HUES6 (cell line): ENCODE measurements at regions not wholly inside any gene's neighbourhood (a gene's known extent, or its start where the extent isn't known, plus 50 kb on each side); places are given as distances from the start of the nearest gene placed in this dataset.

Experiments
- H3K27ac ChIP-seq: 2 replicates; pipeline ENCODE4 v1.7.0; 2013; ENCODE audit warnings: low read depth, mild to moderate bottlenecking, low read length, inconsistent platforms
- H3K27me3 ChIP-seq: 2 replicates; pipeline ENCODE4 v1.6.1; 2013; ENCODE audit warnings: low read length; ENCODE audit not compliant: control insufficient read depth, insufficient read depth
- H3K36me3 ChIP-seq: 2 replicates; pipeline ENCODE4 v1.6.1; 2013; ENCODE audit warnings: low read length; ENCODE audit not compliant: control insufficient read depth, insufficient read depth
- H3K4me1 ChIP-seq: 2 replicates; pipeline ENCODE4 v1.6.1; 2013; ENCODE audit warnings: low read length; ENCODE audit not compliant: control insufficient read depth, insufficient read depth
- H3K4me3 ChIP-seq: 2 replicates; pipeline ENCODE4 v1.5.1; 2013; ENCODE audit warnings: low read depth, low read length
- H3K9ac ChIP-seq: one replicate; pipeline ENCODE4 v1.6.1; 2013; ENCODE audit warnings: mild to moderate bottlenecking, low read length
- H3K9me3 ChIP-seq: 2 replicates; pipeline ENCODE4 v1.6.1; 2013; ENCODE audit warnings: low read depth, low read length; ENCODE audit not compliant: control insufficient read depth, insufficient read depth

GRCh38 chr1:29529677-29530278, 293.5 kb downstream of the PTPRU start:
- H3K27ac ChIP-seq = no peak overlapping the region
- 0 out of 2 replicates have a peak, but pooled peaks cover 6% of the 10 kb centered on the region for H3K27me3 ChIP-seq

DNA sequence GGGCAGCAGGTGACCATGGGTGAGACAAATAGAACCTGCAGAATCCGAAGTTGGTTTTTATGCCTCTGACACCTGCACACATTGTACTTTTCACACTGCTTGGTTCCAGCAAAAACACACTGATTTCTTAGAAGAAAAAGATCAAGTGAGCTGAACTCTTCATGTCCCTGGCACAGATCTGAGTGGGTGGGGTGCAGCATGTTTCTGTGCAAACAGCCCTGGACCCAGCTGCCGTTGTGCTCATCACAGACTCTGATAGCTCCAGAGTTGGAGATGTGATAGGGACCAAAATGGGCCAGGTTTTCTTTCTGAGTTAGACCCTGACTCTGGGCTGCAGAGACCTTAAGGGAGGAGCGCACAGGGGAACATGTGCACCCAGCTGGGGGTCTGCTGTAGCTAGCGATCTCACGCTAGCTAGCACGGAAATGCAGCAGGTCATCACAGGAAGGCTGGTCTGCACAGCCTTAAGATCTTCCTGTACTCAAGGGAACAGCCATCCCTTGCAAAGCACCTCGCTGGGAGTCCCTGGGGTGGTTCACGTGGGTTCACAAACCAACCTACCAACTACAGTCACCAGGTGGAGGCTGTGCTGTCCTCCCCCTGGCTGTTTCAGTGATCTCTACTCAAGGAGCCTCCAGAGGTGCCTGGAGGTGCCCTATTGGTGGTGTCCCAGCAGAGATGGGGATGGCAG, 291.1 kb downstream of the PTPRU start:
- Histone ChIP-seq H3K36me3 (no peaks in the 10 kb centered on the region), H3K27ac (no peak overlapping the region), H3K9ac (no peak overlapping the region), H3K9me3 (peaks cover 21% of the 10 kb centered on the region), H3K4me1 (0 out of 2 replicates have a peak, but pooled peaks cover 4% of the 10 kb centered on the region), H3K27me3 (0 out of 2 replicates have a peak, but pooled peaks cover 6% of the 10 kb centered on the region), H3K4me3 (no peak overlapping the region)

More at GRCh38 chr1:29529677-29530278, 293.5 kb downstream of the PTPRU start:
- peaks cover 21% of the 10 kb centered on the region for H3K9me3 ChIP-seq
- no peaks in the 10 kb centered on the region for H3K36me3 ChIP-seq
- no peak overlapping the region for H3K4me3 ChIP-seq
- H3K9ac ChIP-seq = no peak overlapping the region
- no peaks in the 10 kb centered on the region for H3K4me1 ChIP-seq

- Histone ChIP-seq H3K4me3 (no peak overlapping the region), H3K27me3 (0 out of 2 replicates have a peak, but pooled peaks cover 6% of the 10 kb centered on the region), H3K9me3 (peaks cover 19% of the 10 kb centered on the region), H3K9ac (no peak overlapping the region), H3K27ac (no peak overlapping the region), H3K4me1 (0 out of 2 replicates have a peak, but pooled peaks cover 4% of the 10 kb centered on the region), H3K36me3 (no peaks in the 10 kb centered on the region)
Measured at GRCh38 chr1:29525941-29526340, 289.6 kb downstream of the PTPRU start.

DNA sequence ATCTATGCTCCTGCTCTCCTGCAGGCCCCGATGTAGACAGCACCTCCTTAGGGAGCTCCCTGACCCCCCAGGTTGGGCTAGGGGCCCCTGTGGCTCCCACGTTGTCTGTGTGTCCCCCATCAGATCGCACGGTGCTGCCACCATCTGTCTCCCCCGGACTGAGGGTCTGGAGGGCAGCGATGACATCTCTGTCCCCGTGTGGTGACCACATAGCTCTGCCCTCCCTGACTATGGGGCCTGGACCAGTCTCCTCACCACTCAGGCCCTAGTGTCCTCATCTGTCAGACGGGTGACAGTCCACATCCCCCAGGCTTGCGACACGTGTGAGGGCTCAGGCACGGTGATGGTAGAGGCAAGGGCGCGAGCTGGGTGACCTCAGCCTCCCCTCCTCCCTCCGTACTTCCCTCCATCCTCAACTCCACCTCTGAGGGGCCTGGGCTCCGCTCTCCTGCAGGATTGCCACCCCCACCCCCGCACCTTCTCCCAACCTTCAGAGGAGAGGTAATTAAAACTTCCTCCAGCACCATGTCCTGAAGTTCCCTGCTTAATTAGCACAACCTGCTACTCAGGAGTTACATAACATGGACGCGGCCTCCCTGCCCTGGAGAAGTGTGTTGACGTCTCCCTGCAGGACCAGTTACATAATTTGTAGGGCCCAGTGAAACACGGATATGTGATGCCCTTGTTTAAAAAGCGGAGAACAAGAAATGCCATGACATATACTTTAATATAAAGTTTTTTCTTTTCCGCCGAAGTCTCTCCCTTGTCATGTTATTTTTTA, 288.2 kb downstream of the PTPRU start:
- Histone ChIP-seq H3K9ac (no peak overlapping the region), H3K4me1 (0 out of 2 replicates have a peak, but pooled peaks cover 4% of the 10 kb centered on the region), H3K9me3 (peaks cover 11% of the 10 kb centered on the region), H3K27ac (no peak overlapping the region), H3K36me3 (no peaks in the 10 kb centered on the region), H3K27me3 (0 out of 2 replicates have a peak, but pooled peaks cover 8% of the 10 kb centered on the region), H3K4me3 (no peak overlapping the region)

DNA sequence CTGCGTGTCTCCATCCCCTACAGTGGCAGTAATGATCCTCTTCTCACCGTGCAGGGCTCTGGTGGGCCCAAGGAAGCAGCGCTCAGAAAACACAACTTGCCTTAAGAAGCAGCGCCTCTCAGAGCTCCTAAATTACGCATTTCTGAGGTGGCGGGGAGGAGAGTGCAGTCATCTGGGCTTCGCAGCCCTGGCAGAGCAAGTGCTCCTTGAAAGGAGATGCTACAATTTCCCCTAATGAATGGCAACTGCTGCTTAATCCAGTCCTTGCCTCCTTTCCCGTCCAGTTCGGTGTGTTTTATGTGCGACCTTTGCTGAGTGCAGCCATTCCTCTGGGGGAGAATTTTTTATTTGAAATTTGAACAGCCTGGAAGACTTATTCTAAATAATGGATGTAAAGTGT, 287.3 kb downstream of the PTPRU start:
- Histone ChIP-seq H3K27me3 (0 out of 2 replicates have a peak, but pooled peaks cover 8% of the 10 kb centered on the region), H3K9me3 (peaks cover 3% of the 10 kb centered on the region; the same call in 1 of the 2 replicates)

DNA sequence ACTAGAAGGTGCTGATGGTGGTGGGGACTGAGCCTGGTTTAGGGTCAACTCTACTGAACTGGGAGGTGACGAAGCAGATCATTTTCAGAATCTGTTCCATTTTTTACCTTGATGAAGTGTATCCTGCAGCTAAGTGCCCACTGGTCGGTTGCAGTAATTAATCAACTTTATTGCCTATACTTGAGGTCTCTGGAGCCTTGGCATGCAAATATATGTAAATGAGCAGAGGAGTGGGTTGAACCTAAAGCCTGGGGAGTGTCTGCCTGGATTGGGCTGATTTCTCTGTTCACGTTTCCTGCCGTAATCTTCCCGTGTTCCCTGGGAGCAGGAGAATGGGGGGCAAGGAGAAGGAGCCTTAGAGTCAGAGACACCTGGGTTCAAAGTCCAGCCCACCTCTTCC, 286.8 kb downstream of the PTPRU start:
- H3K27me3 ChIP-seq = 0 out of 2 replicates have a peak, but pooled peaks cover 8% of the 10 kb centered on the region
- H3K9ac ChIP-seq = no peak overlapping the region
- peaks cover 3% of the 10 kb centered on the region; the same call in 1 of the 2 replicates for H3K9me3 ChIP-seq
- H3K4me1 ChIP-seq = 0 out of 2 replicates have a peak, but pooled peaks cover 4% of the 10 kb centered on the region
- no peak overlapping the region for H3K27ac ChIP-seq
- H3K4me3 ChIP-seq = no peak overlapping the region
- no peaks in the 10 kb centered on the region for H3K36me3 ChIP-seq

More for the DNA sequence above, 287.3 kb downstream of the PTPRU start:
- Histone ChIP-seq H3K27ac (no peak overlapping the region), H3K4me3 (no peak overlapping the region), H3K36me3 (no peaks in the 10 kb centered on the region), H3K9ac (no peak overlapping the region), H3K4me1 (0 out of 2 replicates have a peak, but pooled peaks cover 4% of the 10 kb centered on the region)

DNA sequence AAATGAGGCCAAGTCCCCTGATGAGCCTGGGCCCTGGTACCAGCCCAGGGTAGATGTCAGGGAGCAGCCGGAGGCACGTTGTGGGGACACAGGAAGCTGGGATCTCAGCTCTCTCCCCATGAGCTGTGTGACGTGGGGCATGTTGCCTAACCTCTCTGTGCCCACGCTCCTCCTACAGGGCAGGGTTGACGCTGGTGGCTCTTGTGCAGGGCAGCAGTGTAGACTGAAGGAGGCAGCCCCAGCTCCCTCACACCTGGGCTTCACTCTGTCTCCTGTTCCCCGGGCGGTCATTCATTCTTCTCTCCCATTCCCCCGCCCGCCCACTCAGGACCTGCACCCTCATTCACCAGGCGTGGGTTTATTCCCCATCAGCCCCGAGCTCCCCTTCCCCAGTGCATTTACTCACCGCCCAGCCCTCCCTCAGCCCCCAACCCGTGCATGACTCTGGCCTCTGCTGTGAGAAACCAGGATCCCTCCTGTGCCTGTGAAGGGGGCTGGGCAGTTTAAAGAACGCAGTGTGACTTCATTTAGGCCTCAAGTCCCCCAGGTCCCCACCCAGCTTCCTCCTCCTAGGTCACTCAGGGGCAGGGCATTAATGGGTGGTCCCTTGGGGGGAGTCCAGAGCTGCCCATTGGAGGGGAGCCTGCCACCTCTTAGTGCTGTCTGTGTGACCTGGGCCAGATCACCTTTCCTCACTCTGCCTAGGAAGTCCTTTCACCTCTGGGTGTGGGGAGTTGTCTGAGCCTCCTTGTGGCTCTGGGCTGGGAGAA, 285.7 kb downstream of the PTPRU start:
- no peak overlapping the region for H3K27ac ChIP-seq
- H3K4me3 ChIP-seq = no peak overlapping the region
- H3K36me3 ChIP-seq = no peaks in the 10 kb centered on the region
- H3K9me3 ChIP-seq = no peaks in the 10 kb centered on the region
- 0 out of 2 replicates have a peak, but pooled peaks cover 2% of the 10 kb centered on the region for H3K27me3 ChIP-seq
- H3K4me1 ChIP-seq = 0 out of 2 replicates have a peak, but pooled peaks cover 4% of the 10 kb centered on the region
- H3K9ac ChIP-seq = no peak overlapping the region

GRCh38 chr1:29521438-29521715, 285.1 kb downstream of the PTPRU start:
- H3K9me3 ChIP-seq = no peaks in the 10 kb centered on the region
- H3K9ac ChIP-seq = no peak overlapping the region
- H3K36me3 ChIP-seq = no peaks in the 10 kb centered on the region
- H3K27ac ChIP-seq = no peak overlapping the region
- 0 out of 2 replicates have a peak, but pooled peaks cover 4% of the 10 kb centered on the region for H3K4me1 ChIP-seq
- H3K27me3 ChIP-seq = peaks cover 6% of the 10 kb centered on the region; the same call in 1 of the 2 replicates
- H3K4me3 ChIP-seq = no peak overlapping the region

- H3K9me3 ChIP-seq = no peaks in the 10 kb centered on the region
Measured at GRCh38 chr1:29520571-29521437, 284.5 kb downstream of the PTPRU start.

DNA sequence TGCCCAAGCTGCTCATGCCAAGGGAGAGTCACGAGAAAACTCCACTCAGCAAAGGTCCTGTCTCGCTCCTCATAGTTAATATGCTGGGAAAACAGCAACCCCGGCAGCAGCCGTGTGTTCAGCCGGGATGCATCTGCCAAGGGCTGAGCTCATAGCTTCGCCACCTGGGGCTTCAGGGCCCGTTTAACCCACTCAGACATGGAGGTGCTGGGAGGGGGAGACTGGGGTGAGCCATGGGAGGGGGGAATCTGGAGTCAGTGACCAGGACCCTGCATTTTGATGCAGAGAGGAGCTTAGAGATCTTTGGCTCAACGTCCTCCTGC, 283.4 kb downstream of the PTPRU start:
- Histone ChIP-seq H3K9ac (no peak overlapping the region), H3K4me1 (0 out of 2 replicates have a peak, but pooled peaks cover 4% of the 10 kb centered on the region), H3K27me3 (peaks cover 6% of the 10 kb centered on the region; the same call in 1 of the 2 replicates), H3K27ac (no peak overlapping the region), H3K9me3 (no peaks in the 10 kb centered on the region), H3K4me3 (no peak overlapping the region), H3K36me3 (no peaks in the 10 kb centered on the region)

More at GRCh38 chr1:29520571-29521437, 284.5 kb downstream of the PTPRU start:
- H3K36me3 ChIP-seq = no peaks in the 10 kb centered on the region
- H3K4me3 ChIP-seq = no peak overlapping the region
- H3K4me1 ChIP-seq = 0 out of 2 replicates have a peak, but pooled peaks cover 4% of the 10 kb centered on the region
- peaks cover 6% of the 10 kb centered on the region; the same call in 1 of the 2 replicates for H3K27me3 ChIP-seq
- H3K9ac ChIP-seq = no peak overlapping the region
- no peak overlapping the region for H3K27ac ChIP-seq
